HEK293T (cell line): ENCODE measurements at regions not wholly inside any gene's neighbourhood (a gene's known extent, or its start where the extent isn't known, plus 50 kb on each side); places are given as distances from the start of the nearest gene placed in this dataset.

Experiments
- CTCF ChIA-PET: fragments of 350-600 bp; formaldehyde crosslinking; extraction: SDS; loops from one replicate; lab custom pipeline; 2021; ENCODE audit warnings: antibody characterized with exemption, inconsistent platforms; lab: Yijun Ruan, JAX
- POLR2A ChIA-PET: fragments of 350-600 bp; formaldehyde crosslinking; extraction: SDS; loops from one replicate; lab custom pipeline; 2020; ENCODE audit warnings: antibody characterized with exemption, inconsistent platforms; lab: Yijun Ruan, JAX
- DNase-seq: peaks from one replicate; pipeline ENCODE4 v3.0.0; 2012; ENCODE audit warnings: mixed read lengths; ENCODE audit errors: extremely low spot score
- ARNT ChIP-seq: fragments of 450-650 bp; IDR thresholded peaks from 2 replicates; pipeline ENCODE4 v1.6.1; 2017; ENCODE audit warnings: mild to moderate bottlenecking
- BHLHE40 ChIP-seq: fragments of 450-650 bp; IDR thresholded peaks from 2 replicates; pipeline ENCODE4 v1.6.1; 2016; ENCODE audit warnings: mild to moderate bottlenecking, moderate library complexity, borderline replicate concordance
- CTBP1 ChIP-seq: fragments of 450-650 bp; IDR thresholded peaks from 2 replicates; pipeline ENCODE4 v1.6.1; 2016; ENCODE audit warnings: borderline replicate concordance
- ELF4 ChIP-seq: fragments of 450-650 bp; IDR thresholded peaks from 2 replicates; pipeline ENCODE4 v1.6.1; 2017; ENCODE audit warnings: antibody characterized with exemption
- FOXA1 ChIP-seq: fragments of 450-650 bp; IDR thresholded peaks from 2 replicates; pipeline ENCODE4 v1.6.1; 2016; ENCODE audit warnings: mild to moderate bottlenecking
- FOXK2 ChIP-seq: fragments of 450-650 bp; IDR thresholded peaks from 2 replicates; pipeline ENCODE4 v1.6.1; 2016; ENCODE audit warnings: mild to moderate bottlenecking
- FOXM1 ChIP-seq: fragments of 450-650 bp; IDR thresholded peaks from 2 replicates; pipeline ENCODE4 v1.6.1; 2017; ENCODE audit warnings: mild to moderate bottlenecking, borderline replicate concordance
- HDGF ChIP-seq: fragments of 450-650 bp; IDR thresholded peaks from 2 replicates; pipeline ENCODE4 v1.6.1; 2017; ENCODE audit warnings: antibody characterized with exemption, borderline replicate concordance
- L3MBTL2 ChIP-seq: fragments of 450-650 bp; conservative IDR thresholded peaks from 2 replicates; pipeline ENCODE4 v1.6.1; 2016; ENCODE audit warnings: mild to moderate bottlenecking
- LEF1 ChIP-seq: fragments of 450-650 bp; IDR thresholded peaks from 2 replicates; pipeline ENCODE4 v1.6.1; 2017; ENCODE audit warnings: mild to moderate bottlenecking, borderline replicate concordance
- NFRKB ChIP-seq: fragments of 450-650 bp; IDR thresholded peaks from 2 replicates; pipeline ENCODE4 v1.6.1; 2016; ENCODE audit warnings: mild to moderate bottlenecking, moderate library complexity
- PKNOX1 ChIP-seq: fragments of 450-650 bp; IDR thresholded peaks from 2 replicates; pipeline ENCODE4 v1.6.1; 2016
- SP1 ChIP-seq: fragments of 450-650 bp; IDR thresholded peaks from 2 replicates; pipeline ENCODE4 v1.6.1; 2017
- SUZ12 ChIP-seq: fragments of 450-650 bp; IDR thresholded peaks from 2 replicates; pipeline ENCODE4 v1.6.1; 2016; ENCODE audit warnings: mild to moderate bottlenecking
- TARDBP ChIP-seq: fragments of 450-650 bp; IDR thresholded peaks from 2 replicates; pipeline ENCODE4 v1.6.1; 2016
- ZNF384 ChIP-seq: fragments of 450-650 bp; IDR thresholded peaks from 2 replicates; pipeline ENCODE4 v1.6.1; 2016

GRCh38 chr9:31445357-31445756 lies 939.1 kb upstream of the ACO1 start:
- ChIA-PET CTCF (no interaction called here), POLR2A (no interaction called here)
- no peak for TF ChIP-seq ELF4
- TF ChIP-seq SUZ12 = no peak
- no peak for TF ChIP-seq L3MBTL2
- no peak for DNase-seq

- ChIA-PET POLR2A (no interaction called here), CTCF (no interaction called here)
- TF ChIP-seq TARDBP = no peak
- TF ChIP-seq HDGF = no peak
- TF ChIP-seq ARNT = no peak
- no peak for TF ChIP-seq FOXA1
- TF ChIP-seq FOXM1 = no peak
- no peak for TF ChIP-seq ELF4
- no peak for TF ChIP-seq BHLHE40
- TF ChIP-seq L3MBTL2 = no peak
- no peak for TF ChIP-seq NFRKB
- no peak for TF ChIP-seq PKNOX1
- no peak for TF ChIP-seq ZNF384
- no peak for TF ChIP-seq SP1
- TF ChIP-seq FOXK2 = no peak
- TF ChIP-seq LEF1 = no peak
- TF ChIP-seq SUZ12 = no peak
- no peak for TF ChIP-seq CTBP1
- no peak for DNase-seq
Observed at GRCh38 chr9:31445960-31446359, 938.5 kb upstream of the ACO1 start.

GRCh38 chr9:31467075-31467474 lies 917.4 kb upstream of the ACO1 start:
- no peak for DNase-seq
- ChIA-PET POLR2A (no interaction called here), CTCF (no interaction called here)
- TF ChIP-seq SP1 (no peak), BHLHE40 (no peak), CTBP1 (no peak), L3MBTL2 (no peak), HDGF (no peak), FOXA1 (no peak), PKNOX1 (no peak), ZNF384 (no peak), ARNT (no peak), LEF1 (no peak), FOXM1 (no peak)

- TF ChIP-seq LEF1 (no peak), ELF4 (no peak), FOXM1 (no peak), SUZ12 (no peak), FOXK2 (no peak), PKNOX1 (no peak), ZNF384 (no peak), SP1 (no peak), TARDBP (no peak), FOXA1 (no peak), L3MBTL2 (no peak)
- ChIA-PET CTCF (no interaction called here), POLR2A (no interaction called here)
- no peak for DNase-seq
Observed at GRCh38 chr9:31470051-31470450, 914.4 kb upstream of the ACO1 start.

GRCh38 chr9:31471010-31471409 lies 913.4 kb upstream of the ACO1 start:
- POLR2A ChIA-PET = no interaction called here
- CTCF ChIA-PET = no interaction called here
- no peak for TF ChIP-seq HDGF
- no peak for TF ChIP-seq PKNOX1
- no peak for TF ChIP-seq FOXA1
- no peak for DNase-seq

- TF ChIP-seq FOXA1 (no peak), ARNT (no peak), FOXM1 (no peak)
- POLR2A ChIA-PET = no interaction called here
- DNase-seq = no peak
- CTCF ChIA-PET = no interaction called here
Observed at GRCh38 chr9:31486630-31487029, 897.8 kb upstream of the ACO1 start.

- no peak for TF ChIP-seq FOXK2
- no peak for TF ChIP-seq FOXM1
- no peak for TF ChIP-seq CTBP1
- no peak for TF ChIP-seq ARNT
- TF ChIP-seq L3MBTL2 = no peak
- no peak for TF ChIP-seq ELF4
- TF ChIP-seq NFRKB = no peak
- no peak for TF ChIP-seq LEF1
- TF ChIP-seq FOXA1 = no peak
- no peak for TF ChIP-seq SP1
- TF ChIP-seq BHLHE40 = no peak
- TF ChIP-seq SUZ12 = no peak
- no peak for TF ChIP-seq HDGF
- no peak for TF ChIP-seq PKNOX1
- TF ChIP-seq ZNF384 = no peak
- no peak for TF ChIP-seq TARDBP
- DNase-seq = no peak
- ChIA-PET POLR2A (no interaction called here), CTCF (no interaction called here)
Observed at GRCh38 chr9:31490551-31491106, 893.8 kb upstream of the ACO1 start.
